Head of caudate nucleus (tissue), 42 donors: ENCODE measurements at regions not wholly inside any gene's neighbourhood (a gene's known extent, or its start where the extent isn't known, plus 50 kb on each side); places are given as distances from the start of the nearest gene placed in this dataset.
"Not testable (repeated sequence)": the region's sequence is repeated elsewhere in the genome, so short reads cannot be mapped to it uniquely, and the experiment has no call there.

Experiments used
- DNase-seq, 42 donors: peaks; one replicate each; pipeline versions ENCODE4 v3.0.0 to v3.0.0-alpha.2; 2020 to 2021; ENCODE audit warnings: mixed read lengths in 7 of 42
- intact Hi-C: fragments of 100-400 bp; cut with DNase I; formaldehyde crosslinking; loops from one replicate; pipeline ENCODE4 v1.15.0; 2022

DNA sequence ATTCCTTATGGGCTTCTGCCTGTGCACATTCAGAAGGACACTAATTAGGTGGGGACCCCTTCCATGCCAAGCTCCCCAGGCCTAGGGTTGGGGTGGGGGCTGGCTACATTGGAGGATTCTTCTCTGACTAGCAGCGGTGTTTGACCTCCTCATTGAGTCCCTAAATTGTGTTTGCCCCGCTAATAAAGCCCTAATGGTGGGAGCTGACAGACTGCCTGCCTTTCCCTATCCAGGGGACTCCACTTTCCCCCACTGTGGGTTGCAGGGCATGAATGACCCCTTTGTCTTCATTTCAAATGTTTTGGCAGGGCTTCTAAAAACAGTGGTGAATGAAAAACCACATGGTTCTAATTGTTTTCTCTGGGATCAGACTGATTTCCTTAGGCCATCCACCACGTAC is 476.8 kb upstream of the CDH11 start:
- peak in 1 of 42 donors; percentile 7 for DNase-seq
- intact Hi-C loops: no loop called here

DNA sequence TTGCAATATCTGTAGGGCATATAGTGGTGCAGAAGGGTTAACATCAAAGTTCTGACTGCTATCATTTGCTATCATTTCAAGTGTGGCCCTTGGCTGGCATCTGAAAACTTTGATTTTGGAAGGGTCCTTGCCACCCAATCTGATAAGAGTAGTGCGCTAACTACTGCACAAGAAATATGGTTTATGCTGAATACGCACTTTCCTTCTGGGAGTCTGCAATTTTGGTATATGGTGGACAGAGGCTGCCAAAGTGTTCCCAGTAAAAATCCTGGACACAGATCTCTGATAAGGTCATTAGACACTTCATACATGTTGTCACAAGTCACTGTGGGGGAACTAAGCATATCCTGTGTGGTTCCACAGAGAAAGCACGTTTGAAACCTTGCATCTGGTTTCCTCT is 461.6 kb upstream of the CDH11 start:
- DNase-seq: no peak
- intact Hi-C loops: no loop called here

DNA sequence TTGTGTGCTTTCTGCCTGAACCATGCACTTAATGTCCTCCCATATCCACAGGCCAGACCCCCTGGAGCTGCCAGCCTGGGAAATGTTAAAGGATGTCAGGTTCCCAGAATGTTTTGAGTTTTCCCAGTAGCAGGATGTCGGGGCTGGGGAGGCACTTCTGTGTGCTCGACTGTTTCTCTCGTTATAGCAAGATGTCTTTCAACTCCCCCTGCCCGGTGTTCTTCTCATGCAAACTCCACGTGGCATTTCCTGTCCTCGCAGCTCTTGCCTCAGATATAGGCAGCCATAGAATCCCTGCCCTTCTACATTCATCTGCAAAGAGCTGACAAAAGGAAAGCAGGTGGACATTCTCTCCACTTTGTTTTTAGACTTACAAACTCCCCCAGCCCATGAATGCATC is 457.2 kb upstream of the CDH11 start:
- intact Hi-C loops: no loop called here
- DNase-seq: no peak

DNA sequence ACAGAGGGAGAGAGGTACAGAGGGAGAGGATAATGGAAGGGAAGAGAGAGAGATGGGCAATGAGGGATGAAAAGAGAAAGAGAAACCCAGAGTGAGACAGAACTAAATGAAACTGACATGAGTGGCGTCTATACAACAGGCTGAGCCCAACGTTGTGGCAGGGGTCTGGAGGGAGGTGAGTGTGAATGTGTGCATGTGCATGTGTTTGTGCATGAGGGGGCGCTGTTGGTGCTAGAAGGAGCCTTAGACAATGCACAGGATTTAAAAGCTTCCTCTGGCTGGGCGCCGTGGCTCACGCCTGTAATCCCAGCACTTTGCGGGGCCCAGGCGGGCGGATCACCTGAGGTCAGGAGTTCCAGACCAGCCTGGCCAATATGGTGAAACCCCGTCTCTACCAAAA is 454.8 kb upstream of the CDH11 start:
- intact Hi-C loops: no loop called here
- DNase-seq: no peak

DNA sequence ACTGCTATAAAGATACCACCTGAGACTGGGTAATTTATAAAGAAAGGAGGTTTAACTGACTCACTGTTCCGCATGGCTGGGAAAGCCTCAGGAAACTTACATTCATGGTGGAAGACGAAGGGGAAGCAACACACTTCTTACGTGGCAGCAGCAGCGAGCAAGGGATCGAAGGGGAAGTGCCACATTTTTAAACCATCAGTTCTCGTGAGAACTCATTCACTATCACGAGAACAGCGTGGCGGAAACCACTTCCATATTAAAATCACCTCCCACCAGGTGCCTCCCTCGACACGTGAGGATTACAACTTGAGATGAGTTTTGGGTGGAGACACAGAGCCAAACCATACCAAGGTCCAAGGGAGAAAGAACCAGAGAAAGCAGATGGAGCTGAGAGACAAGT is 454.3 kb upstream of the CDH11 start:
- intact Hi-C loops: no loop called here
- DNase-seq: no peak

DNA sequence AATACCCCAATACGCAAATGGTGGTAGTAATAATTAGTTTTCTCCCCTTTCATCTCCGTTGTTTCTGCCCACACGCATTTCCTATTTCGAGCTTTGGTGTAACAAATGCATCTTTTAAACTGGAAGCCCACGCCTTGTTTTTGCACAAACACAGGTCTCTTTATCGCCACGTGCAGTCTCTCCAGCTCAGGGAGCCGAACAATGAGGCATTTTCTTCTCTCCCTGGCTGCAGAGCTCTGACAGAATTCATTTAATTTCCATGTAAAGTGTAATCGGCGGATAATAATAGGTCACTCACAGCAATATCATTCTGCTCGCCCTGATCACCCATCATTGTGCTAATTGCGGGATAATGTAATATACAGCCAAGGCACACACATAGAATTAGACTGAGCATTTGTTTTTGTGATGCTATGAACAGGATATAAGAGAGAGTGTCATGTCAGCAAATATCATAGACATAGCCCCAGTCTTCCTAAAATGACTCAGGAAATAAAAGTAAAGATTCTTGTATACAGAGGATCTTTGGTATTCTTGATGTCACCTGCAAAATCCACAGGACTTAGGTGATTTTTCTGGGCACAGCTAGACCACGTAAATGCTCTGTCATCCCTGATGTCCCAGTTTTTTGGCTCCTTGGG is 452.6 kb upstream of the CDH11 start:
- intact Hi-C loops: no loop called here
- peak in 30 of 42 donors; percentile 11 to 73 (median 37) for DNase-seq

DNA sequence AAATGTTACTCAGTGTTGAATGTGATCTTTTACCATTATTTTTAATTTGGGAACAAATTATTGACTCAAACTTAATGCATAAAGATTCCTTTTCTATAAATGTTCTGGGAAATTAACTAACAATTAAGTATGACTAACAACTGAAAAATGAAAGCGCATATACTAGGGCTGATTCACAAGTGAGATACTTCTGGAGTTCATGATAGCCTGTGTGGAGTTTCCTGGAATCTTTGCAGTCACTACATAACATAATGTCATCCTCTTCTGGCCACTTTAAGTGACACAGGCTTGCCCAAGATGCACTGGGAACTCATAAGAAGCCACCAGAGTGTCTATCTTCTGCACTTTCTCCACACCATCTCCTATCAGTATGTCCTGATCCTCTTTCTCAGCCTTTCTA is 450.3 kb upstream of the CDH11 start:
- intact Hi-C loops: no loop called here
- DNase-seq: no peak

DNA sequence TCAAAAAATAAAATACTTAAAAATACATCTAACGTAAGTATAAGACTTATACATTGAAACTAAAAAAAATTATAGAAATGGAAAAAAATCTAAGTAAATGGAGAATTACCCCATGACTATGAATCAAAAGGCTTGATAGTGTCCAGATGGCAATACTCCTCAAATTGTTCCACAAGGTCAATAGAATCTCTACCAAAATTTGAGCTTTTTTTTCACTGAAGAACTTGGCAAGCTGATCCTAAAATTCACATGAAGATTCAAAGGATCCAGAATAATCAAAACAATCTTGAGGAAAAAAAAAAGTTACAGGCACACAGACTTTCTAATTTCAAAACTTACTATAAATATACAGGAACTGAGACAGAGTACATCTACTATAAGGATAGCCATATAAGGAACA is 448.4 kb upstream of the CDH11 start:
- DNase-seq: no peak
- intact Hi-C loops: no loop called here

DNA sequence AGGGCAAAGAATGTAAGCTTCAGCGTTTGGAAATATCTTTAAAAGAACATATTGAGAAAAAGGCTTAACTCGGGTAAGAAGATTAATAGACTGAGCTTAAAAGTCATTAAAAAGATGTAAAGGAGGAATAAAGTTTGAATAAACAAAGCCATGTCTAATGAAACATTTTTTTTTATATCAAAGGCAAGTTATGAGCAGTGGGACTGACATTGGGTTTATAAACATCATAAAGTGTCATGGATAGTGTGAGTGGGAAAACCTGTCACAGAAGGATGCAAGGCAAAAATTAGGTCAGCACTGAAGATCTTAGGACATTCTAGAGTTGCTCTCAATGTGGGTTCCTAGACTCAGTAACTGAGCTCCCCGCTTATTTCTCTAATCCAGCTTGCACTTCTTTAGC is 438.0 kb upstream of the CDH11 start:
- intact Hi-C loops: no loop called here
- DNase-seq: no peak

DNA sequence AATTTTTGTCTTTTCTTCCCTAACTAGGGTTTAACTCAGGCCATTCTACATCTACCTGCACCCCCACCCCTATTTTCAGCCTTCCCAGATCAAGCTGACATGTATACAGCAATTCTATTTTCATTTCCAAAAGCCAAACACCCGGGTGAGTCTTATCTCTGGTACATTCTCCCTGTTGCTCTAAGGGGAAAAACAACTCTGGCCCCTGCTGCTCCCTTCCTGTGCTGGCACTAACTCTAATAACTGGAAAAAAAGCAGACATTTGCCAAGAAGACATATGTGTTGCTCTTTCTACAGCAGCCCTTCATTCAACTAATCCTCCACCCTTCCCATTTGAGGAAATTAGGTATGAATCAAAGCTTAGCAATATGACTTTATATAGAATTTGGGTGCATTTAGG is 427.8 kb upstream of the CDH11 start:
- intact Hi-C loops, DNase-seq: not testable (repeated sequence)

DNA sequence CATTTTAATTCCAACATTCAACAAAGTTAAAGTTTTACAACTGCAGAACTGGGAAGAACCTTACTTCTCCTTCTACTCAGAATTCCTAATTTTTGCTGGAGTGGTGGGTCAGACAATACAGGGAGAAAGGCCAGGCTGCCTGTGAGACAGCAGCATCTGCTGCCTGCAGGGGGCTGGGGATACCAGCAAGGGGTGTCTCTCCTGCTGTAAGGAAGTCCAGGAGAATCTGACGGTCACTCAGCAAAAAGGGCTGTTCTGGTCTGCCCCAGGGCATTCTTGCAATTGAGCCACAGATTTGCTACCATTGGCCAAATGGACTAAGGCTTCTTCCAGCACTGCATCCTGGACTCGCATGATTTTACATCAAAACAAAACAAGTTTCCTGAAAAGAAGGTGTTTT is 426.6 kb upstream of the CDH11 start:
- intact Hi-C loops: no loop called here
- DNase-seq: no peak

DNA sequence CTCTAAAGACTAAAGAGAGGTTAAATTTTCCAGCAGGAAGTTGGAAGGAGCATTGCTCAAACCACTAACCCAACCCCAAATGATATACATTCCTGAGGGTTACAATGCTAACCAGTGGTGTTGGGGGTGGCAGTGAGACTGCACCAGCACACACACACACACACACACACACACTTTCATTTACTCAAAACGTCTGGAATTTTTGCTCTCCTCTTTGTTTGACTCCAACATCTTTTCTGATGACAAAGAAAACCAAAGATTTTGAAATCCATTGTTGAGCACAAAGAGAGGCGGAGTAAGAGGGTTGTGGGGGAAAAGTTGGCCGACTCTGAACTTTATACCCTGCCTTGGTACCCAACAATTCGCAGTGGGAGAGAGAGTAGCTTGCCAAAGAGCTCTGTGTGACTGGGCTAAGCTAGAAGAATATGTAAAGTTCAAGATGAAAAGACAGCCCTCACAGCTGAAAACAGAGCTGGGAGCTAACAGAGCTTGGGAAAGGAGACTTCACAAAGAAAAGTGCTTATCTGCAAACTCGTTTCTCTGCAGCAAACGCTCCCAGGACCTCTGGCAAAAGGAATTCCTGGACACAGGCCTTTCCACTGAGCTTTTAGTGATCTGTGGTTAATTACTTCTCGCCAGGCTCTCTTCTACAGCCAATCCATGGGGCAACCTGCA is 426.0 kb upstream of the CDH11 start:
- intact Hi-C loops: no loop called here
- no peak for DNase-seq

DNA sequence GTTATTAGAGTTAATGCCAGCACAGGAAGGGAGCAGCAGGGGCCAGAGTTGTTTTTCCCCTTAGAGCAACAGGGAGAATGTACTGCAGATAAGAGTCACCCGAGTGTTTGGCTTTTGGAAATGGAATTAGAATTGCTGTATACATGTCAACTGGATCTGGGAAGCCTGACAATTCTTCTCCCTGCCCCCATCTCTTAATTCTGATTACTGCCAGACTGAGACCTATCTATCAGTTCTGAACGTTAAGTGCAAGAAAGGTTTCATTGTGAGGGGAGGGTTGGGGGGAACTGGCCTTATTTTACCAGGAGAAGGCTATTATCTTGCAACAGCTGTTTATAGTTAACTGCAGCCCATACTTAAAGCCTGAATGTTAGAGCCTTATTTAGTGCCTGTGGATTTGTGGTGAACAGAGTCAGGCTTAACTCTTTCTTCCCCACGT is 424.5 kb upstream of the CDH11 start:
- intact Hi-C loops: no loop called here
- no peak for DNase-seq

DNA sequence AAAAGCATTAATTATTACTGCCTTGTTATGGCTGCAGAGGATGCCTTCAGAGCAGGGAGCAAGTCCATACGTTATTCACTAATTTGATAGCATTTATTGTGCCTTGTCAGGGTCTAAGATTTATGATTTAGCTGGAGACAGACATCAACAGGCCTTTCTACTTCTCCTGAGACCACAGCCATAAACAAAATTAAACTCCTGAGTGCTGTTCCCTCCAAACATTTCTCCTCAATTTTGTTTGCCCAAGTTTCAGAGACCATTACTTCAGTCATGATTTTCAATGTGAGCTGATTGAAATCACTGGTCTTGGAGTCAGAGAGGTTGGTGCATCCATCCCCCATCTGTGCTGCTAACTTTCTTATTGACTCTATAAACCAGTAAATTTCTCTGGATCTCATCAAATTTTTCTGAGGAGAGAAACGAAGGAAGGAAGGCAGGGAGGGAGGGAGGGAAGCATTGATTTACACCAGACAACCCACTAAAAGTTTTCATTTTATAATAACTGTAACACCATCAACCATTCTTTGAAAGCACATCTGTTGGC is 423.6 kb upstream of the CDH11 start:
- intact Hi-C loops: no loop called here

DNA sequence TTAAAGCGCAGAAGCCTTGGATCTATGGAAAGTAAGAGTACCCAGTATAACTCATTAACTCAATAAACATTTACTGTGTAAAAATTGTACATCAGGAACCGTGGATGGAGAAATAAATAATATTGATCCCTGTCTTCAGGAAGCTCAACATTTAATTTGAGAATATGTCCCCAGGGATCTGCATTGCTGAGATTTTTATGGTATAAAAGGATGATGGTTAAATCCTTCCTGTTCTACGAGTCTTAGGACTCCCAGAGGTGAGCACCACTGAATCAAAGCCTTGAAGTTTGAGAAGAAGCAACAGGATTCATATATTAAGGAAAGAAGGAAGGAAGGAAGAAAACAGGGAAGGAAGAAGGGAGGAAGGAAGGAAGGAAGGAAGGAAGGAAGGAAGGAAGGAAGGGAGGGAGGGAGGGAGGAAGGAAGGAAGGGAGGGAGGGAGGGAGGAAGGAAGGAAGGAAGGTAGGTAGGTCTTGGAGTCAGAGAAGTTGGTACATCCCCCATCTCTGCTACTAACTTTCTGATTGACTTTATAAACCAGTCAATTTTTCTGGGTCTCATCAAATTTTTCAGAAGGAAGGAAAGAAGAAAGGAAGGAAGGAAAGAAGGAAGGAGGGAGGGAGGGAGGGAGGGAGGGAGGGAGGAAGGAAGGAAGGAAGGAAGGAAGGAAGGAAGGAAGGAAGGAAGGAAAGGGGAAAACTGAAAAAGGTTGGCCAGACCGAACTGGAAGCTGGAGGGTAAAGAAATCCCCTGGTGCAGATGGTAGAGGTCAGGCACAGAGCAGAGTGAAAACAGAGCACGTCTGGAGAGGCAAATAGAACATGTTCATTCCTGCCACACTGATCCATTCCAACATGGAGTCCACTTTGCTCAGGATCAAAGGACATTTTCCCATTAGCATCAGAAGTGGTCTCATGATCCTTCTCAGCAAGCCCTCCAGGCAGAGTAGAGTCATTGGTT is 422.2 kb upstream of the CDH11 start:
- intact Hi-C loops: no loop called here

More for the DNA sequence above, 423.6 kb upstream of the CDH11 start:
- DNase-seq: no peak

DNA sequence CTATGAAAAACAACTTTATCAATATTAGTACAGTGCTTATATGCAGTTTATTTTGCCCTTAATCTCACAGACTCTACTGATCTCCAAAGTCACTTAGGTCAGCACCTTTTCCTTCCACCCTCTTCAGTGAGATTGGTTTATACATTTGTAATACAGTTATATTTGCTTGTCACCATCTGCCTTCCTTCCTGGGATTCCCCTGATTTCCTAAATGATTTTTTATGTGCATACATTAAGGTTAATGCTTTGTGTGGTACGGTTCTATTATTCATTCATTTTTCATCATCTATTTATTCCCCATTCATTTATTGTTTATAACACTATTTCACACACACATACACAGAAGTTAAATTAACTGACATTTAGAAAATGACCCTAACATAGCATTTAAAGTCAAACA is 419.8 kb upstream of the CDH11 start:
- intact Hi-C loops: no loop called here
- no peak for DNase-seq

More for the DNA sequence above, 422.2 kb upstream of the CDH11 start:
- DNase-seq: no peak

DNA sequence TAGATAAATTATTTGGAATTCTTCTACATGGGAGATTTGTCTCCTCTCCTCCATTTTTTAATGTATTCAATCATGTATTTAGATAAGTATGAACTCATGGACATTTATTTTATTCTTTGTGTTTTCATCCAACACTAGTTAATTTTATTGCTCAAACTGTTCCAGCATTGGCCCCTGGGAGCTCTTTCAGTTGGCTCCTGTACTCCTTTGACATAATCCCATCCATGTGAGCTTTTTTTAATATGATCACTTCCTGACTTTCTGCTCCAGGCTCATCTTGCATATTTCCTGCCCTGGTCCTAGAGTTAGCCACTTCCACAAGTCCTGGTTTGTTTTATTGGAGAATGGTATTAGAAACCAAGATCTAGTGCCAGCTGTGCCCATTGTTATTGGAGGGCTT is 419.0 kb upstream of the CDH11 start:
- no peak for DNase-seq
- intact Hi-C loops: no loop called here

DNA sequence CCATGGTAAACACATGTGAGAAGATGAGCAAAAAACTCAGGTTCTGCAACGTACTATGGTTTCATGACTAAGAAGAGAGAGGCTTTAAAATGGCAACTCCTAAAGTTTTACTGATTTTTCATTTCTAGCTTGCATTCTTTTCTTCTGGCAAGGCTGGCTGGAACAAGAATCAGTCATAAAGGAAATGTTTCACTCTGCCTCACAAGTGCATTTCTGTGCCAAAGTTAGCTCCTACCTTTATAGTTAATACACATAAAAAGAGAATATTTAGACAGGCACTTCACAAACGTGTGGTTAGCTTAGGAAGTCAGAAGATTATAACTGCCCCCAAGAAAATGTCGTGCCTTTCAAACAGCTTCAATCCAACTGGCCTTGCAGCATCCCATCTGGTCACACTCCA is 417.1 kb upstream of the CDH11 start:
- intact Hi-C loops: no loop called here
- DNase-seq: no peak

DNA sequence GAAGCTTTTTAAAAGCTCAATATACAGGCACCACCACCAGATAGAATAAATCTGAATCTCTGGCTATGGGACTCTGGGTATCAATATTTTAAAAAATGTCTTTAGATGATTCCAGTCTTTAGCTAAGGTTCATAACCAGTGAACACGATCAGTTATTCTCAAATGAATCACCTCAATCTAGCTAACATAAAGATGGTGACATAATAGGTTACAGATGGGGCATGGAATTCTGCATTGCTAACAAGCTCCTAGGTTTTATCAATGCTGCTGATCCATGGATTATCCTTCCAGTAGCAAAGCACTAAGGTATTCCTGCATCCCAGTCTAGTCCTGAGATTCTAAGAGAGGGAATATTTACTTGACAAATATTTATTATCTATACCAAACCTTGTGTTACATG is 415.5 kb upstream of the CDH11 start:
- intact Hi-C loops: no loop called here
- no peak for DNase-seq

DNA sequence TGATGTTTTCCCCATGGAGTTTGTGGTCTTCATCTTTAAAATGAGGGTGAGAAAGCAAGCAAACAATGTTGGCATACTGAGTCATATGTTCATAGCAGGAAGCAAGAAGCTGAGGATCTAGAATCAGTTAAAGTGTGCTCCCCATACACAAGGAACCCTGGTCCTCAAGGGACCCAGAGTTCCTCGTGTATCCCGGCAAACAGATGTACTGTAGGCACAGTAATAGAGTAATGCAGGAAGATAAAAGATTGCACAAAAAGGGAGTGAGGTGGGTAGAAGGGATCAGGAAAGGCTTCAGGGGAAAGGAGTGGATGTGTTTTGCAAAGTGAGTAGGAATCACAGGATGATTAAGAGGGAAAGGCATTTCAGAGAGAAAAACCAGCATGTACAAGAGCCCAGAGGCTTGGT is 412.3 kb upstream of the CDH11 start:
- DNase-seq: no peak
- intact Hi-C loops: no loop called here
